ENCODE measurements at regions not wholly inside any gene's neighbourhood (a gene's known extent, or its start where the extent isn't known, plus 50 kb on each side); places are given as distances from the start of the nearest gene placed in this dataset.

GRCh38 chr11:134476435-134477021 is 64.5 kb upstream of the B3GAT1 start:
- no peak for TF ChIP-seq CTCF (conservative IDR thresholded peaks at IDR 0.05; ENCODE audit: low read depth, low read length)
- no peak for DNase-seq (ENCODE audit: low read depth)
- no peak overlapping the region for H3K4me3 ChIP-seq (ENCODE audit: low read length)

DNA sequence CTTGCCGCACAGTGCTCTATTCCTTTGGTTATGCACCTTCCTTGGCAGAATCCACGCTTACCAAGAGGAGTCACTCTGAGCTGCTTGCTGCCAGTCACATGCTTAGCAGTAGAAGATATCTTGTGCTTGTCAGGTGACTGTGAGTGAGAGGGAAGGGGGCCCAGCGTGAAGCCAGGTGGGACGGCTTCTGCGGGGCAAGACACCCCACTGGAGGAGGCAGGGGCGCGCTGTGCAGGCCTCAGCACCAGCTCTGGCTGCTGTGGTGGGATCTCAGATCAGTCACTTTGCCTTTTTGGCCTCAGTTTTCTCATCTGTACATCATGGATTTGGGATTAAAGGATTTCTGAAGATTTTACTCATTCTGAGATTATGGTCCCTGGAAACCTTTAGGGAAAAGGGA is 63.9 kb upstream of the B3GAT1 start:
- DNase-seq (ENCODE audit: low read depth): no peak
- no peak for TF ChIP-seq CTCF (conservative IDR thresholded peaks at IDR 0.05; ENCODE audit: low read depth, low read length)
- no peak overlapping the region for H3K4me3 ChIP-seq (ENCODE audit: low read length)

DNA sequence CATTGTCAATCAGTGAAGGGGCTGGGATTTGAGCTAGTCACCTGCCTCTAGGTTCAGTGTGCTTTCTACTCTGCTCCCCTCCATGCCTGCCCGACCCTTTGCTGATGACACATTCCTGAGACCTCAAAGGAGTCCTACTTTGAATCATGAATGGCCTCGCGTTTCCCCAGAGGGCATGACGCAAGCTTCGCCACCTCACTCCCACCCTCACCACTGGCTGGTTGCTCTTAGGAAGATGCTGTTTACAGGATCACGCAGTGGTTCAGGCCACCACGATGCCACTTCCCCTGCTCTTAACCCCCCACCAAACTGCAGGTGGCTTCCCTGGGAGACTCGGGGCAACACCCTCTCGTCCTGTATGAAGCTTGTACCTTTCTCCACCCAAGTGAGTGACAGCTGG is 62.9 kb upstream of the B3GAT1 start:
- no peak for DNase-seq (ENCODE audit: low read depth)
- H3K4me3 ChIP-seq (ENCODE audit: low read length): no peak overlapping the region
- no peak for TF ChIP-seq CTCF (conservative IDR thresholded peaks at IDR 0.05; ENCODE audit: low read depth, low read length)

GRCh38 chr11:134474070-134474860 is 62.2 kb upstream of the B3GAT1 start:
- DNase-seq (ENCODE audit: low read depth): no peak
- TF ChIP-seq CTCF (conservative IDR thresholded peaks at IDR 0.05; ENCODE audit: low read depth, low read length): no peak
- no peak overlapping the region for H3K4me3 ChIP-seq (ENCODE audit: low read length)

DNA sequence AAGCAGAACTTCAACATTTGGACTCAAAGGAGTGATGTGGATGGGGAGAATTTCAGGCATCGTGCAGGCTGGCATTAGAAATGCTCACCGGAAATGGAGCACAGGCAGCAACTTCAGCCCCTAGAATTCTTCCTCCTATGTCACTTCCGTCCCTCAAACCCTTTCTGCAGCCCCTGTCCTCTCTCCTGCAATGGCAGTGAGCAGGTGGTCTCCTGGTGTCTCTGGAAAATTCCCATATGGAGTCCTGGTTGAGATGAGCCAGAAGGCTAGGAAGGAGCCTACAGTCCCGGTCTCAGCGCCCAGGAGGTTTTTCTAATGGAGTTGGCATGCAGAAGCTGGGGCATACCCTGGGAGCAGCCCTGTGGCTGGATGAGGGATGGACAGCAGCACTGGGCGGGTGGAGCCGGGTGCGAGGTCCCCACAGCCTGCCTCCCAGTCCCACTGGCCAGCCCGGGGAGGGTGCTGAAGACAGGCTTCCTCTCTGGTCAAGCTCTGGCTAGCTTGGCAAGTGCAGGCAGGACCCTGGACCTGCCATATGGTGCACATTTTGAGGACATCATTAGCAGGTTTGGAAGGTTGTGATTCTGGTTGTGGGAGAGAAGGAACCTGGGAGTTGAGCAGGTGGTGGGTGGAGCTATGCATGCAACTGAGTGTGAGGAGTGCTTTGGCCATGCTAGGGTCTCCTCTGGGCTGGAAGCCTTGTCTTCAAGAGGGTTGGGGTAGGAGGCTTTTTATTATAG is 59.8 kb upstream of the B3GAT1 start:
- no peak for DNase-seq (ENCODE audit: low read depth)
- H3K4me3 ChIP-seq (ENCODE audit: low read length): no peak overlapping the region
- no peak for TF ChIP-seq CTCF (conservative IDR thresholded peaks at IDR 0.05; ENCODE audit: low read depth, low read length)

DNA sequence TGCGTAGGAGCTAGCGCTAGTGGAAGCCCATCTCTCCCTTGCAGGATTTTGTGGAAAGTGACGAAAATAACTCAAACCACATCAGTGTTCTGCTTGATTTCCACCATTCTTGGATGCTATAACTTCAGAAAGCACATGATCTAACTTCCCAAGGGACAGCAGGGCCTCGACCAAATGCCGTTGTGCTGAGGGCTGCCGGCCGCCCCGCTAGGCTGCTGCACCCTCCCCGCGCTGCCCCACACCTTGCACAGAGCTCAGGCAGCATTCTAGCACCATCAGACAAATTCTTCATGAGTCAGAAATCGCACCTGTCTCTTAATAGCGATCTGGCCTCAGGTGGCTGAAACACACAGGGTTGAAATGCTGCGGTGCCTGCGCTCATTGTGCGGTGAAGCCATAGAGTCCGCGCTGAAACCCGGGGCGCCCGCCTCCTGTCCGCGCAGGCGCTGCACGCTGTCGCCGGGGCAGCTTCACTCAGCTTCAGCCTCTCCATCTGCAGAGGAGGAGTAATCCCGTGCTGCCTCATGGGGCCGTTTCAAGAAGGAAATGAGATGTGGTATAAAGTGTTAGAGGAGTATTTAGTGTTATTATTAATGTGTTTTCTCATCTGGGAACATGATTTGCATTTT is 59.2 kb upstream of the B3GAT1 start:
- no peak overlapping the region for H3K4me3 ChIP-seq (ENCODE audit: low read length)
- no peak for TF ChIP-seq CTCF (conservative IDR thresholded peaks at IDR 0.05; ENCODE audit: low read depth, low read length)
- no peak for DNase-seq (ENCODE audit: low read depth)
